HEK293T (cell line): ENCODE measurements at regions not wholly inside any gene's neighbourhood (a gene's known extent, or its start where the extent isn't known, plus 50 kb on each side); places are given as distances from the start of the nearest gene placed in this dataset.

Experiments
- CTCF ChIA-PET: fragments of 350-600 bp; formaldehyde crosslinking; extraction: SDS; loops from one replicate; lab custom pipeline; 2021; ENCODE audit warnings: antibody characterized with exemption, inconsistent platforms; lab: Yijun Ruan, JAX
- POLR2A ChIA-PET: fragments of 350-600 bp; formaldehyde crosslinking; extraction: SDS; loops from one replicate; lab custom pipeline; 2020; ENCODE audit warnings: antibody characterized with exemption, inconsistent platforms; lab: Yijun Ruan, JAX
- DNase-seq: peaks from one replicate; pipeline ENCODE4 v3.0.0; 2012; ENCODE audit warnings: mixed read lengths; ENCODE audit errors: extremely low spot score
- ARNT ChIP-seq: fragments of 450-650 bp; IDR thresholded peaks from 2 replicates; pipeline ENCODE4 v1.6.1; 2017; ENCODE audit warnings: mild to moderate bottlenecking
- BHLHE40 ChIP-seq: fragments of 450-650 bp; IDR thresholded peaks from 2 replicates; pipeline ENCODE4 v1.6.1; 2016; ENCODE audit warnings: mild to moderate bottlenecking, moderate library complexity, borderline replicate concordance
- CTBP1 ChIP-seq: fragments of 450-650 bp; IDR thresholded peaks from 2 replicates; pipeline ENCODE4 v1.6.1; 2016; ENCODE audit warnings: borderline replicate concordance
- ELF4 ChIP-seq: fragments of 450-650 bp; IDR thresholded peaks from 2 replicates; pipeline ENCODE4 v1.6.1; 2017; ENCODE audit warnings: antibody characterized with exemption
- FOXA1 ChIP-seq: fragments of 450-650 bp; IDR thresholded peaks from 2 replicates; pipeline ENCODE4 v1.6.1; 2016; ENCODE audit warnings: mild to moderate bottlenecking
- FOXK2 ChIP-seq: fragments of 450-650 bp; IDR thresholded peaks from 2 replicates; pipeline ENCODE4 v1.6.1; 2016; ENCODE audit warnings: mild to moderate bottlenecking
- FOXM1 ChIP-seq: fragments of 450-650 bp; IDR thresholded peaks from 2 replicates; pipeline ENCODE4 v1.6.1; 2017; ENCODE audit warnings: mild to moderate bottlenecking, borderline replicate concordance
- HDGF ChIP-seq: fragments of 450-650 bp; IDR thresholded peaks from 2 replicates; pipeline ENCODE4 v1.6.1; 2017; ENCODE audit warnings: antibody characterized with exemption, borderline replicate concordance
- L3MBTL2 ChIP-seq: fragments of 450-650 bp; conservative IDR thresholded peaks from 2 replicates; pipeline ENCODE4 v1.6.1; 2016; ENCODE audit warnings: mild to moderate bottlenecking
- LEF1 ChIP-seq: fragments of 450-650 bp; IDR thresholded peaks from 2 replicates; pipeline ENCODE4 v1.6.1; 2017; ENCODE audit warnings: mild to moderate bottlenecking, borderline replicate concordance
- NFRKB ChIP-seq: fragments of 450-650 bp; IDR thresholded peaks from 2 replicates; pipeline ENCODE4 v1.6.1; 2016; ENCODE audit warnings: mild to moderate bottlenecking, moderate library complexity
- SP1 ChIP-seq: fragments of 450-650 bp; IDR thresholded peaks from 2 replicates; pipeline ENCODE4 v1.6.1; 2017
- SUZ12 ChIP-seq: fragments of 450-650 bp; IDR thresholded peaks from 2 replicates; pipeline ENCODE4 v1.6.1; 2016; ENCODE audit warnings: mild to moderate bottlenecking
- TARDBP ChIP-seq: fragments of 450-650 bp; IDR thresholded peaks from 2 replicates; pipeline ENCODE4 v1.6.1; 2016
- ZNF384 ChIP-seq: fragments of 450-650 bp; IDR thresholded peaks from 2 replicates; pipeline ENCODE4 v1.6.1; 2016
- TF ChIP-seq, protein P1 (sequence below): fragments of 450-650 bp; IDR thresholded peaks from 2 replicates; pipeline ENCODE4 v1.6.1; 2016

DNA sequence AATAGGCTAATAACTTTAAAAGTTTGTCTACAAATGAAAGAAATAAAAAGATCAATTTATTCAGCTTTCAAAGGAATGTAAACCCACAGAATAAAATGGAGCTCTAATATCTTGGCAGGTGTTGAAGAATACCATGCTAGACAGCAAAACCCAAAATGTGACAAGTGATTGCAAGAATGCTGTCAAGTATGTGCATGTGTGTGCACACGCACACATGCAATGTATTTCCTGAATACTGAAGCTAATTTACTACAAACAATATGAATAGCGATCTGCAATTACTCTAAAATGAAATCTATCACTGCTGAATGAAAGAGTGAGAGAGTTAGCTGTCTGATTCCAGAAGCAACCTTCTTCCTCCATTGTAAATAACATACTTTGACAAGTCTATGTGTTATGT lies 179.2 kb upstream of the HSF2 start:
- ChIA-PET CTCF (no interaction called here), POLR2A (no interaction called here)
- no peak for TF ChIP-seq L3MBTL2
- TF ChIP-seq ZNF384: no peak
- DNase-seq: no peak

DNA sequence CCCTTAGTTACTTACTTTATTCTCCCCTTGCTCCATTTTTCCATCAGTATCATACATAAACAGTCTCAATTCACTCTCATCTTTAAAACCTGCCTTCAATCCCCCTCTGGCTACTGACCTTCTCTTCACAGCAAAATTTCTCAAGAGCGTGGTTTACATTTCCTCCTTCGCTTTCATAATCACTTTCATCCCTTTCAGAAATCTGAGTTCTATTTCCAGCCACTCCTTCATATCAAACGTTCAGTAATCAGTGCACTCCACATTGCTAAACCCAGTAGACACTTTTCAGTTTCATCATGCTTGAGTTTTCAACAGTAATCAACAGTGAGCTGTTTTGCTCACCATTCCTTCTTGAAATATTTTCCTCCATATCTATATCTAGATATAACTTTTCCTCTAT lies 176.7 kb upstream of the HSF2 start:
- CTCF ChIA-PET: interaction anchor here (0.6 kb wide), 1 partner anchor 24 kb away, joined by 3 read pairs; no protein-coding TSS in a partner anchor

DNA sequence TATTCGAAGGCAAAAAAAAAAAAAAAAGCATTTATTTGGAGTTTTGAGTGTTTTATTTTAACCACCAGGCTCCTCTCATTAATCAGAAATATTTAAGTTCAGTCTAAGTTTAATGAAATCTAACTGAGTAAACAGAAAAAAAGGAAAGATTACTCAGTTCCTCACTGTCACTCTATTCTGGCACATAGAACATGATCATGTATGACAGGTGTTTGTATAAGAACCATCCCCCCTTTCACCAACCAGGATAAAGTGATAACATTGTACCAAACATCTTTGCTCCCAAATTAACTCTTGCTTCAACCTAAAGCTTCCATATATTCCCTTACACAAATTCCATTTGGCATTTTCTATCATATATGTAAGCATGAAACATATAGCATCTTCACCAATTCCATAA lies 176.2 kb upstream of the HSF2 start:
- no peak for TF ChIP-seq BHLHE40
- no peak for TF ChIP-seq NFRKB
- TF ChIP-seq SP1: no peak
- TF ChIP-seq ELF4: no peak
- no peak for TF ChIP-seq HDGF
- TF ChIP-seq L3MBTL2: no peak
- no peak for TF ChIP-seq FOXK2
- TF ChIP-seq, protein P1, sequence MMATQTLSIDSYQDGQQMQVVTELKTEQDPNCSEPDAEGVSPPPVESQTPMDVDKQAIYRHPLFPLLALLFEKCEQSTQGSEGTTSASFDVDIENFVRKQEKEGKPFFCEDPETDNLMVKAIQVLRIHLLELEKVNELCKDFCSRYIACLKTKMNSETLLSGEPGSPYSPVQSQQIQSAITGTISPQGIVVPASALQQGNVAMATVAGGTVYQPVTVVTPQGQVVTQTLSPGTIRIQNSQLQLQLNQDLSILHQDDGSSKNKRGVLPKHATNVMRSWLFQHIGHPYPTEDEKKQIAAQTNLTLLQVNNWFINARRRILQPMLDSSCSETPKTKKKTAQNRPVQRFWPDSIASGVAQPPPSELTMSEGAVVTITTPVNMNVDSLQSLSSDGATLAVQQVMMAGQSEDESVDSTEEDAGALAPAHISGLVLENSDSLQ: no peak
- TF ChIP-seq SUZ12: no peak
- no peak for TF ChIP-seq ZNF384
- TF ChIP-seq FOXM1: no peak
- CTCF ChIA-PET: no interaction called here
- POLR2A ChIA-PET: no interaction called here
- no peak for DNase-seq

More for the DNA sequence above, 176.7 kb upstream of the HSF2 start:
- no peak for TF ChIP-seq NFRKB
- TF ChIP-seq TARDBP: no peak
- no peak for TF ChIP-seq SP1
- no peak for TF ChIP-seq ARNT
- no peak for TF ChIP-seq ELF4
- no peak for TF ChIP-seq FOXM1
- TF ChIP-seq SUZ12: no peak
- TF ChIP-seq FOXA1: no peak
- no peak for TF ChIP-seq LEF1
- no peak for TF ChIP-seq HDGF
- TF ChIP-seq L3MBTL2: no peak
- TF ChIP-seq CTBP1: no peak
- TF ChIP-seq FOXK2: no peak
- TF ChIP-seq, protein P1: no peak
- no peak for TF ChIP-seq ZNF384
- no peak for TF ChIP-seq BHLHE40
- no peak for DNase-seq
- POLR2A ChIA-PET: no interaction called here

DNA sequence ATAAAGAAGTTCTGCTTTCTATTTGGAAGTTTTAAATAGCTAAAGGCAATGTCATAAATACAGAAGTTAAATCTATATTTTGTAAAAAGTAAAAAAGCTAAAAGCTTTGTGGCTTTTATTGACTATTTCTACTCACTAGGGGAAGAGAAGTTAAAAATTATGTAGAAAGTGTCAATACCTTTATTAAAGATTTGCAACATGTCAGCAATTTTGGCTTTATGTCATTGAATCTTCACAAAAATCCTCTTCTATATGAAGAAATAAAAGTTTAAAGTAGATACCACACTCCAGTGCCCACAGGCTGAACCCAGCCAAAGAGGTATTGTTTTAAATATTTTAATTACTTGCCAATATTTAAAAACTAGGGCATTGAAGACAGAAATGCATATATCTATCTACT lies 160.6 kb upstream of the HSF2 start:
- no peak for TF ChIP-seq FOXA1
- TF ChIP-seq BHLHE40: no peak
- TF ChIP-seq, protein P1: no peak
- TF ChIP-seq CTBP1: no peak
- no peak for TF ChIP-seq TARDBP
- TF ChIP-seq SP1: no peak
- TF ChIP-seq LEF1: no peak
- TF ChIP-seq NFRKB: no peak
- no peak for TF ChIP-seq HDGF
- no peak for TF ChIP-seq ARNT
- TF ChIP-seq FOXM1: no peak
- no peak for TF ChIP-seq ELF4
- no peak for TF ChIP-seq L3MBTL2
- TF ChIP-seq FOXK2: no peak
- no peak for TF ChIP-seq ZNF384
- no peak for TF ChIP-seq SUZ12
- ChIA-PET POLR2A (no interaction called here), CTCF (interaction anchor here (0.6 kb wide), 1 partner anchor 64 kb away, joined by 3 read pairs; no protein-coding TSS in a partner anchor)
- DNase-seq: no peak

DNA sequence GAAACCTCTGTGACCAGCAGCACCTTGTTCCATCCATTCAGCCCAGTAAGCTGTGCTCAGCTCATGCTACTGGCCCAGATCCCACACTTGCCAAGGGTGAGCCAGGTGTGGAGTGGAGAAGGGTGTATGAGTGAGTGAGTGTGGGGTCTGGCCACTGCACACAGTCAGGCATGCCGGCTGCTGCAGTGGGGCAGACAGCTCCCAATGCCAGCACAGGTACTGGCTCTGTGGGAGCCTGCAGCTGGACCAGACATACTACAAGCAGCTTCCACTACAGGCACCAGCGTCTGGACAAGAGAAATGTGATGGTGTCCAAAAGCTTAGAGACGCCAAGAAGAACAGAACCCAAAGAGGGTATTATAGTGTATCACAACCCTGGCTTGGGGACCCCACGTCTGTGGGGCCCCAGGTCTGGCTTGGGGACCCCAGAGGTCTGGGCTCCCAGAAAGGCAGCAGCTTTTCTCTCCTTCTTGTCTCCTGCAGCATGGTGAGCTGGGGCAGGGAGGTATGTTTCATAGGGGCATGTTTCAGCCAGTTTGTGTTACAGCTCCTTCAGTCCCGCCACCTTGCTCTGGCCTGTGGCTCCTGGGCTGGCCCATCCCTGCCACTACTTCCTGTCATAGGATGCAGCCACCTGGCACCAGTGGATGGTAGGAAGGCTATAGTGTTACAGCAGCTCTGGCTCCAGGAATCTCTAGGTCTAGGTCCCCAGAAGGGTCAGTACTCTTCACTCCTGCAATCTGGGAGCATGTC lies 152.4 kb upstream of the HSF2 start:
- TF ChIP-seq FOXK2 (no peak), SP1 (no peak), L3MBTL2 (no peak), ZNF384 (no peak), FOXM1 (no peak), BHLHE40 (no peak), NFRKB (no peak), TARDBP (no peak), SUZ12 (no peak), HDGF (no peak), FOXA1 (no peak), ARNT (no peak), CTBP1 (no peak), LEF1 (no peak), ELF4 (no peak)
- TF ChIP-seq, protein P1: no peak
- DNase-seq: no peak
- ChIA-PET POLR2A (no interaction called here), CTCF (interaction anchor here (0.5 kb wide), 2 partner anchors 10 to 25 kb away, joined by 3 read pairs; no protein-coding TSS in a partner anchor)
